ENCODE measurements at regions not wholly inside any gene's neighbourhood (a gene's known extent, or its start where the extent isn't known, plus 50 kb on each side); places are given as distances from the start of the nearest gene placed in this dataset.

- Histone ChIP-seq H3K27ac (no peak overlapping the region), H3K36me3 (no peaks in the 10 kb centered on the region), H3K27me3 (no peaks in the 10 kb centered on the region), H3K4me1 (no peaks in the 10 kb centered on the region), H3K9me3 (no peaks in the 10 kb centered on the region), H3K4me3 (no peak overlapping the region)
- no peak for DNase-seq
- TF ChIP-seq CTCF (IDR thresholded peaks at IDR 0.05) (no peak), EP300 (IDR thresholded peaks at IDR 0.05) (no peak), POLR2A (IDR thresholded peaks at IDR 0.05) (no peak), POLR2AphosphoS5 (IDR thresholded peaks at IDR 0.05) (no peak)
- 76 to 77% methylated on average over 1 of the region's 1 CpG for WGBS, 2 donors
- no peak for ATAC-seq (ENCODE audit: low FRiP score in 2 of 2)
Observed at GRCh38 chr6:54629131-54629530, 217.4 kb upstream of the FAM83B start.

DNA sequence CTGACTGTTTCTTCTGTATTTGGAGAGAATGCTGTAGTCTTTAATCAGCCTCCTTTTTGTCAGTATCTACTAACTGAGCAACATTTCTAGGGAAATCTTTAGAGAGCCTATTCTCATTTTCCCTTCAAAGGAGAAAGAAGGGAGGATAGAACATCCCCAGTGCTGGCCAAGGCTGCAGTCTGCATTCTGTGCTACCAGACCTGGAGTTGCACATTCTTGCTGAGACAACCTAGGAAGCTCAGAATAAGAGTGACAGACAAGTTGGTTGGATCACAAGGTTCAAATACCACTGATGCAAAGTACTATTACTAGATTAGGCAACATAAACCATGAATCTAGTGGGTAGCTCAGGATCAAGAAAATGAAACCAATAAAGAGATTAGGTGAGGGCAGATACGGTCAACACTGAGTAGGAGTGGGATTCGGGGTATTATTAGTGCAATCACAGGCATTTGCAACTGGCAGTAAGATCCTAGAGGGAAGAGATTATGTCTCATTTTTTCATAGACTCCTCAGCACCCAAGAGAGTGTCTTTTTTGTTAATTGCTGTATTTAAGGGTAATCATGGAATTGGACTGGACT is 213.5 kb upstream of the FAM83B start:
- no peaks in the 10 kb centered on the region for H3K36me3 ChIP-seq
- H3K27me3 ChIP-seq, result no peaks in the 10 kb centered on the region
- TF ChIP-seq EP300 (IDR thresholded peaks at IDR 0.05) (no peak), CTCF (IDR thresholded peaks at IDR 0.05) (no peak), POLR2AphosphoS5 (IDR thresholded peaks at IDR 0.05) (no peak), POLR2A (IDR thresholded peaks at IDR 0.05) (no peak)
- ATAC-seq (ENCODE audit: low FRiP score in 2 of 2), result no peak
- DNase-seq, result no peak
- no peak overlapping the region for H3K4me3 ChIP-seq
- H3K27ac ChIP-seq, result no peak overlapping the region
- H3K4me1 ChIP-seq, result no peaks in the 10 kb centered on the region
- 71 to 79% methylated on average over 2 of the region's 2 CpGs for WGBS, 2 donors
- H3K9me3 ChIP-seq, result no peaks in the 10 kb centered on the region

- Histone ChIP-seq H3K36me3 (no peaks in the 10 kb centered on the region), H3K27me3 (no peaks in the 10 kb centered on the region), H3K4me1 (no peaks in the 10 kb centered on the region), H3K4me3 (no peak overlapping the region), H3K27ac (no peak overlapping the region), H3K9me3 (no peaks in the 10 kb centered on the region)
- no peak for ATAC-seq (ENCODE audit: low FRiP score in 2 of 2)
- DNase-seq, result no peak
- WGBS, 2 donors, result 57 to 59% methylated on average over 4 of the region's 4 CpGs
- TF ChIP-seq POLR2AphosphoS5 (IDR thresholded peaks at IDR 0.05), result no peak
- no peak for TF ChIP-seq POLR2A (IDR thresholded peaks at IDR 0.05)
- TF ChIP-seq EP300 (IDR thresholded peaks at IDR 0.05), result no peak
- no peak for TF ChIP-seq CTCF (IDR thresholded peaks at IDR 0.05)
Observed at GRCh38 chr6:54633601-54634000, 213.0 kb upstream of the FAM83B start.

GRCh38 chr6:54640911-54641310 is 205.7 kb upstream of the FAM83B start:
- TF ChIP-seq POLR2AphosphoS5 (IDR thresholded peaks at IDR 0.05), result no peak
- TF ChIP-seq POLR2A (IDR thresholded peaks at IDR 0.05), result no peak
- TF ChIP-seq EP300 (IDR thresholded peaks at IDR 0.05), result no peak
- no peak for TF ChIP-seq CTCF (IDR thresholded peaks at IDR 0.05)
- H3K9me3 ChIP-seq, result no peaks in the 10 kb centered on the region
- no peak overlapping the region for H3K27ac ChIP-seq
- DNase-seq (no peak), ATAC-seq (ENCODE audit: low FRiP score in 2 of 2) (no peak)
- H3K4me3 ChIP-seq, result no peak overlapping the region
- no peaks in the 10 kb centered on the region for H3K4me1 ChIP-seq
- no peaks in the 10 kb centered on the region for H3K27me3 ChIP-seq
- WGBS, 2 donors, result 50 to 68% methylated on average over 1 of the region's 1 CpG
- H3K36me3 ChIP-seq, result no peaks in the 10 kb centered on the region

Data from upper lobe of left lung (tissue), 6 donors.